ENCODE measurements at regions not wholly inside any gene's neighbourhood (a gene's known extent, or its start where the extent isn't known, plus 50 kb on each side); places are given as distances from the start of the nearest gene placed in this dataset.

DNA sequence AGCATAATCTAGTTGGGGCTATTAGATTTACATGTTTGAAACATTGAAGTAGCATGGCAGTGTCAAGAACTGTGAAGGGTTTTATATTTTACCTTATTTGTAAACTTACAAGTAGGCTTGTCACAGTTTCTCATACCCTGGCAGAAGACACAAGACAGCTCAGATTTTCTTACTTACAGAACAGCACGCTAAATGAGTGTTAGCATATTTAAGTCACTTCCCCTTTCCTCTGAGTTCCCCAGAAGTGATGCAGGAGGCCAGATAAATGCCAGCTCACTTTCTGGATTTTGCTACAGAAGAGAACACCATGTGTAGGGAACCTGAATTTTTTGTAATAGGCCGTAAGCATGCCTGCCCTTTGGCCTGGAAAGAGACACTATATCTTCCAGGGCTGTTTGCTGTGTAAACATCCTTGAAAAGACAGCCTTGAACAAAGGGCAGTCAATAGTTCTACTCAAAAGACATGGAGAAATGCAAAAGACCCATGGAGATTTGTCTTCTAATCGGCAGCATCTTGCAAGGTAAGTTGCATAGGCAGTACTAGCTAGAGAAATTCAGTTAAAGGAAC lies 279.1 kb downstream of the PHF14 start:
- Mint-ChIP-seq H3K27me3 (ENCODE audit: unreplicated experiment) (no peaks in the 10 kb centered on the region), H3K4me1 (ENCODE audit: low read depth, unreplicated experiment) (peaks cover 5% of the 10 kb centered on the region), H3K4me3 (ENCODE audit: unreplicated experiment) (no peak overlapping the region), H3K27ac (ENCODE audit: unreplicated experiment) (no peak overlapping the region), H3K36me3 (ENCODE audit: unreplicated experiment) (no peaks in the 10 kb centered on the region), H3K9me3 (ENCODE audit: unreplicated experiment) (no peaks in the 10 kb centered on the region)
- DNase-seq: no peak
- TF ChIP-seq, protein P1, sequence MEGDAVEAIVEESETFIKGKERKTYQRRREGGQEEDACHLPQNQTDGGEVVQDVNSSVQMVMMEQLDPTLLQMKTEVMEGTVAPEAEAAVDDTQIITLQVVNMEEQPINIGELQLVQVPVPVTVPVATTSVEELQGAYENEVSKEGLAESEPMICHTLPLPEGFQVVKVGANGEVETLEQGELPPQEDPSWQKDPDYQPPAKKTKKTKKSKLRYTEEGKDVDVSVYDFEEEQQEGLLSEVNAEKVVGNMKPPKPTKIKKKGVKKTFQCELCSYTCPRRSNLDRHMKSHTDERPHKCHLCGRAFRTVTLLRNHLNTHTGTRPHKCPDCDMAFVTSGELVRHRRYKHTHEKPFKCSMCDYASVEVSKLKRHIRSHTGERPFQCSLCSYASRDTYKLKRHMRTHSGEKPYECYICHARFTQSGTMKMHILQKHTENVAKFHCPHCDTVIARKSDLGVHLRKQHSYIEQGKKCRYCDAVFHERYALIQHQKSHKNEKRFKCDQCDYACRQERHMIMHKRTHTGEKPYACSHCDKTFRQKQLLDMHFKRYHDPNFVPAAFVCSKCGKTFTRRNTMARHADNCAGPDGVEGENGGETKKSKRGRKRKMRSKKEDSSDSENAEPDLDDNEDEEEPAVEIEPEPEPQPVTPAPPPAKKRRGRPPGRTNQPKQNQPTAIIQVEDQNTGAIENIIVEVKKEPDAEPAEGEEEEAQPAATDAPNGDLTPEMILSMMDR (IDR thresholded peaks at IDR 0.05; ENCODE audit: partially characterized antibody, unreplicated experiment): no peak

DNA sequence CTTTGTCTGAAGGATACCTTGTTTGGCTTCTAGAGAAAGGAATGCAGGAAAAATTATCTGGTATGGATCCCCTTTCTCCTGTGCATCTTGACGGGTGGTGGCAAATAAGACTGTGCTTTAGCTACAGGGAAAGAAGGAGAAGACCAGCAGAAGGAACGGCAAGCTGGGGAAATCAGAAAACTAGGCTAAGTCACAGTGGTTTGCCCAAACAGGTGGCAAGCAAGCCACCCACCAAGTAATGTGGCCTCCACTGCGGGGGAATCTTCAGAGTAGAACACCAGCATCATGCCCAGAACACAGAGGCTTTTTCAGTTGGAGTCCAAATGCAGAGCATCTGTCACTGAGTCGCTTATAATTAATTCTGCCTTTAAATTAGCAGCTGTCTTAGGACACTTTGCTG lies 282.8 kb downstream of the PHF14 start:
- H3K4me1 Mint-ChIP-seq (ENCODE audit: low read depth, unreplicated experiment): no peaks in the 10 kb centered on the region
- TF ChIP-seq, protein P1 (IDR thresholded peaks at IDR 0.05; ENCODE audit: partially characterized antibody, unreplicated experiment): no peak
- no peak overlapping the region for H3K4me3 Mint-ChIP-seq (ENCODE audit: unreplicated experiment)
- no peaks in the 10 kb centered on the region for H3K9me3 Mint-ChIP-seq (ENCODE audit: unreplicated experiment)
- no peaks in the 10 kb centered on the region for H3K36me3 Mint-ChIP-seq (ENCODE audit: unreplicated experiment)
- no peaks in the 10 kb centered on the region for H3K27me3 Mint-ChIP-seq (ENCODE audit: unreplicated experiment)
- H3K27ac Mint-ChIP-seq (ENCODE audit: unreplicated experiment): no peak overlapping the region
- no peak for DNase-seq

GRCh38 chr7:11261470-11261869 lies 287.8 kb downstream of the PHF14 start:
- H3K9me3 Mint-ChIP-seq (ENCODE audit: unreplicated experiment): no peaks in the 10 kb centered on the region
- TF ChIP-seq, protein P1 (IDR thresholded peaks at IDR 0.05; ENCODE audit: partially characterized antibody, unreplicated experiment): no peak
- no peaks in the 10 kb centered on the region for H3K36me3 Mint-ChIP-seq (ENCODE audit: unreplicated experiment)
- DNase-seq: no peak
- H3K4me3 Mint-ChIP-seq (ENCODE audit: unreplicated experiment): no peak overlapping the region
- H3K4me1 Mint-ChIP-seq (ENCODE audit: low read depth, unreplicated experiment): no peaks in the 10 kb centered on the region
- no peaks in the 10 kb centered on the region for H3K27me3 Mint-ChIP-seq (ENCODE audit: unreplicated experiment)
- no peak overlapping the region for H3K27ac Mint-ChIP-seq (ENCODE audit: unreplicated experiment)

DNA sequence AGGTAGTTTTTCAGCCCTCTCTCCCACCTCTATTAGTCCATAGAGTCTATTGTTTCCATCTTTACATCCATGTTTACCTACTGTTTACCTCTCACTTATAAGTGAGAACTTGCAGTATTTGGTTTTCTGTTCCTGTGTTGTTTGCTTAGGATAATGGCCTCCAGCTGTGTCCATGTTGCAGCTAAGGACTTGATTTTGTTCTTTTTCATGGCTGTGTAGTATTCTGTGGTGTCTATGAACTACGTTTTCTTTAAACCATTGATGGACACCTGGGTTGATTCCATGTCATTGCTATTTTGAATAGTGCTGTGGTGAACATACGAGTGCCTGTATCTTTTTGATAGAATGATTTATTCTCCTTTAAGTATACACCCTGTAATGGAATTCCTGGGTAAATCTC lies 292.4 kb downstream of the PHF14 start:
- Mint-ChIP-seq H3K9me3 (ENCODE audit: unreplicated experiment) (no peaks in the 10 kb centered on the region), H3K27me3 (ENCODE audit: unreplicated experiment) (no peaks in the 10 kb centered on the region), H3K36me3 (ENCODE audit: unreplicated experiment) (no peaks in the 10 kb centered on the region), H3K4me1 (ENCODE audit: low read depth, unreplicated experiment) (peaks cover 3% of the 10 kb centered on the region), H3K27ac (ENCODE audit: unreplicated experiment) (no peak overlapping the region), H3K4me3 (ENCODE audit: unreplicated experiment) (no peak overlapping the region)
- TF ChIP-seq, protein P1 (IDR thresholded peaks at IDR 0.05; ENCODE audit: partially characterized antibody, unreplicated experiment): no peak
- DNase-seq: no peak

GRCh38 chr7:11272352-11272751 lies 298.7 kb downstream of the PHF14 start:
- TF ChIP-seq, protein P1 (IDR thresholded peaks at IDR 0.05; ENCODE audit: partially characterized antibody, unreplicated experiment): no peak
- H3K36me3 Mint-ChIP-seq (ENCODE audit: unreplicated experiment): no peaks in the 10 kb centered on the region
- H3K4me3 Mint-ChIP-seq (ENCODE audit: unreplicated experiment): no peak overlapping the region
- H3K9me3 Mint-ChIP-seq (ENCODE audit: unreplicated experiment): no peaks in the 10 kb centered on the region
- H3K27ac Mint-ChIP-seq (ENCODE audit: unreplicated experiment): no peak overlapping the region
- no peak for DNase-seq
- H3K4me1 Mint-ChIP-seq (ENCODE audit: low read depth, unreplicated experiment): peaks cover 3% of the 10 kb centered on the region
- no peaks in the 10 kb centered on the region for H3K27me3 Mint-ChIP-seq (ENCODE audit: unreplicated experiment)

Measured in glutamatergic neuron (in vitro differentiated cells).